ENCODE measurements at regions not wholly inside any gene's neighbourhood (a gene's known extent, or its start where the extent isn't known, plus 50 kb on each side); places are given as distances from the start of the nearest gene placed in this dataset.

DNA sequence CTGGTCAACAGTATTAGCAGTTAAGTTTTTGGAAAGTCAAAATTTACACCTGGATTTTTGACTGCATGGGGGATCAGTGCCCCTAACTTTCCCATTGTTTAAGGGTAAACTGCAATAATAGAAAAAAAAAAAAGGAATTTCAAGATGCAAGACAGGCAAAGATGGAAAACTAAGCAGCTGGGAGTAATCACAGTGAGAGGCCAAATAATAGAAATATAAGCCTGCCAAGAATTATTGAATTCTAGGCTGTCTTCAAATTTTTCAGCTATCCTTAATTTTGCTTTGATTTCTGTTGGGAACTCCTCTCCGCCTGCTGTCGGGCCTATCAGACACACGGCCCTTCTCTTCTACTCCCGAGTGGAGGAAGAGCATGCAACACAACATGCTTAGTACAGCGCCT, 215.5 kb upstream of the LMCD1 start:
- no peak for DNase-seq (ENCODE audit: low spot score)
- H3K4me2 ChIP-seq = no peak overlapping the region
- H4K20me1 ChIP-seq (ENCODE audit: insufficient read depth, poor library complexity, severe bottlenecking) = no peaks in the 10 kb centered on the region
- no peaks in the 10 kb centered on the region for H3K79me2 ChIP-seq
- H3K27ac ChIP-seq = no peak overlapping the region
- WGBS (ENCODE audit: low lambda C conversion rate, missing lambda C conversion rate) = 95% methylated on average over 5 of the region's 5 CpGs
- H3K36me3 ChIP-seq (replicated peaks; ENCODE audit: insufficient read depth, low read depth) = no peaks in the 10 kb centered on the region
- H3K4me3 ChIP-seq = no peak overlapping the region
- no peaks in the 10 kb centered on the region for H3K27me3 ChIP-seq
- no peaks in the 10 kb centered on the region for H3K9me3 ChIP-seq (ENCODE audit: low read depth)
- H2AFZ ChIP-seq = no peak overlapping the region
- H3K4me1 ChIP-seq (ENCODE audit: insufficient read depth) = no peaks in the 10 kb centered on the region
- H3K9me2 ChIP-seq (replicated peaks; ENCODE audit: insufficient read depth) = no peaks in the 10 kb centered on the region
- TF ChIP-seq EZH2phosphoT487 (IDR thresholded peaks at IDR 0.05; ENCODE audit: low read depth, severe bottlenecking, unreplicated experiment) (no peak), EZH2 (IDR thresholded peaks at IDR 0.05; ENCODE audit: borderline replicate concordance) (no peak), CTCF (IDR thresholded peaks at IDR 0.05; ENCODE audit: poor library complexity) (no peak)

DNA sequence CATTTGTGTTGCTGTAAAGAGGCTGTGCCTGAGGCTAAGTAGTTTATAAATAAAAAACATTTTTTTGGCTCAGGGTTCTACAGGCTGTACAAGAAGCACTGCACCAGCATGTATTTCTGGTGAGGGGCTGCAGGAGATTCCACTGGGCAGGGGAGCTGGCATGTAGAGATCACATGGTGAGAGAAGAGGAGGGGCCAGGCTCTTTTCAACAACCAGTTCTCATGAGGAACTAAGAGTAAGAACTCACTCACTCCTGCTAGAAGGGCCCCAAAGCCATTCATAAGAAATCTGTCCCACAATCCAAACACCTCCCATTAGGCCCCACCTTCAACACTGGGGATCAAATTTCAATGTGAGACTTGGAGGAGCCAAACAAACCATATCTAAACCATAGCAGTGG, 214.9 kb upstream of the LMCD1 start:
- Histone ChIP-seq H3K4me2 (no peak overlapping the region), H3K9me2 (replicated peaks; ENCODE audit: insufficient read depth) (no peaks in the 10 kb centered on the region), H2AFZ (no peak overlapping the region), H3K27me3 (no peaks in the 10 kb centered on the region), H3K79me2 (no peaks in the 10 kb centered on the region), H4K20me1 (ENCODE audit: insufficient read depth, poor library complexity, severe bottlenecking) (no peaks in the 10 kb centered on the region), H3K36me3 (replicated peaks; ENCODE audit: insufficient read depth, low read depth) (no peaks in the 10 kb centered on the region), H3K4me1 (ENCODE audit: insufficient read depth) (no peaks in the 10 kb centered on the region), H3K27ac (no peak overlapping the region), H3K9me3 (ENCODE audit: low read depth) (no peaks in the 10 kb centered on the region), H3K4me3 (no peak overlapping the region)
- TF ChIP-seq EZH2 (IDR thresholded peaks at IDR 0.05; ENCODE audit: borderline replicate concordance) = no peak
- no peak for TF ChIP-seq EZH2phosphoT487 (IDR thresholded peaks at IDR 0.05; ENCODE audit: low read depth, severe bottlenecking, unreplicated experiment)
- no peak for TF ChIP-seq CTCF (IDR thresholded peaks at IDR 0.05; ENCODE audit: poor library complexity)
- DNase-seq (ENCODE audit: low spot score) = no peak

DNA sequence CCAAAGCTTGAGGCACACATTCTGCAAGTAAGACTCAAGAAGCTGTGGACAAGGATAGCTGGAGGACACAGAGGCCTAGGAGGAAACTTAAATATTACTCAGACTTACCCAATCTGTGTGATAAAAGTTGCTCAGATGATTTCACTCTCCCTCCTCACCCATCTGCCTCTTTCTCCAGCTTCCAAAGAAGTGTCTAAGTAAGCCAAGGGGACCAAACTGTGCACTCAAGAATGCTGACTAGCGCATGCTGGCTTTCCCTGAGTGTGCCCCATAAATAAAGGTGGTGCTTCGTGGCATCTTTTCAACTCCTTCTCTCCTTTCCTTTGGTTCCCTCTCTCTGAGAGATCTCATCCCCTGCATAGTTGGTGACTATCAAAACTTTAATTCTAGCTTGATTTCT, 211.0 kb upstream of the LMCD1 start:
- Histone ChIP-seq H3K4me2 (no peak overlapping the region), H3K27me3 (no peaks in the 10 kb centered on the region), H3K9me2 (replicated peaks; ENCODE audit: insufficient read depth) (no peaks in the 10 kb centered on the region), H3K9me3 (ENCODE audit: low read depth) (no peaks in the 10 kb centered on the region), H3K79me2 (no peaks in the 10 kb centered on the region), H3K4me1 (ENCODE audit: insufficient read depth) (no peaks in the 10 kb centered on the region), H3K27ac (no peak overlapping the region), H3K4me3 (no peak overlapping the region), H2AFZ (no peak overlapping the region), H4K20me1 (ENCODE audit: insufficient read depth, poor library complexity, severe bottlenecking) (no peaks in the 10 kb centered on the region), H3K36me3 (replicated peaks; ENCODE audit: insufficient read depth, low read depth) (no peaks in the 10 kb centered on the region)
- no peak for DNase-seq (ENCODE audit: low spot score)
- WGBS (ENCODE audit: low lambda C conversion rate, missing lambda C conversion rate) = 88% methylated on average over 2 of the region's 2 CpGs
- TF ChIP-seq EZH2phosphoT487 (IDR thresholded peaks at IDR 0.05; ENCODE audit: low read depth, severe bottlenecking, unreplicated experiment) = no peak
- no peak for TF ChIP-seq EZH2 (IDR thresholded peaks at IDR 0.05; ENCODE audit: borderline replicate concordance)
- TF ChIP-seq CTCF (IDR thresholded peaks at IDR 0.05; ENCODE audit: poor library complexity) = no peak

DNA sequence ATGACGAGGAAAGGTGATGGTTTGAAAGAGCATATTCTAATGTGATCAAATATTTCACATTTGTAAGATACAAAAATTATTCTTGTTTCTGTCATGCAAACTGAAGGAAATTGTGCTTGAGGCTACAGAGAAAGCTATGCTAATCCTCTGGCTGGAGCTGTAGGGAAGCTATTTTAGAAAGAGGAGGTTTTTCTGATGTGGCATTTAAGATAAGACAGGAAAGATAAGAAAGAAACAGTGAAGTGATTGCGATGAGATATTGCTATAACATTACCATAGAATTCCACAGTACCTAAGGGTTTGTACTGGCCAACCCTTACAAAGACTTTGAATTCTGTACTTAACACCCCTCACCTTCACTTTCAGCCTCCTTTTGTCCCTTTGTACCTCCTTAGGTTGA, 205.2 kb upstream of the LMCD1 start:
- Histone ChIP-seq H3K4me1 (ENCODE audit: insufficient read depth) (no peaks in the 10 kb centered on the region), H4K20me1 (ENCODE audit: insufficient read depth, poor library complexity, severe bottlenecking) (no peaks in the 10 kb centered on the region), H3K4me3 (no peak overlapping the region), H3K4me2 (no peak overlapping the region), H3K9me3 (ENCODE audit: low read depth) (no peaks in the 10 kb centered on the region), H3K27me3 (no peaks in the 10 kb centered on the region), H3K79me2 (no peaks in the 10 kb centered on the region), H2AFZ (no peak overlapping the region), H3K9me2 (replicated peaks; ENCODE audit: insufficient read depth) (no peaks in the 10 kb centered on the region), H3K27ac (no peak overlapping the region), H3K36me3 (replicated peaks; ENCODE audit: insufficient read depth, low read depth) (no peaks in the 10 kb centered on the region)
- DNase-seq (ENCODE audit: low spot score) = no peak
- no peak for TF ChIP-seq CTCF (IDR thresholded peaks at IDR 0.05; ENCODE audit: poor library complexity)
- TF ChIP-seq EZH2phosphoT487 (IDR thresholded peaks at IDR 0.05; ENCODE audit: low read depth, severe bottlenecking, unreplicated experiment) = no peak
- TF ChIP-seq EZH2 (IDR thresholded peaks at IDR 0.05; ENCODE audit: borderline replicate concordance) = no peak
- WGBS (ENCODE audit: low lambda C conversion rate, missing lambda C conversion rate) = 46% methylated on average over 2 of the region's 2 CpGs
